MCF 10A (cell line): ENCODE measurements at regions not wholly inside any gene's neighbourhood (a gene's known extent, or its start where the extent isn't known, plus 50 kb on each side); places are given as distances from the start of the nearest gene placed in this dataset.

ENCODE experiments used
- BruUV-seq: library from RNA; stranded (reverse); fragments of 400-500 nt; replicated peaks from 2 replicates; lab custom pipeline; 2021; lab: Mats Ljungman, UMichigan
- CTCF ChIA-PET: fragments of 300-600 bp; sonication (Branson Sonifier 250); formaldehyde crosslinking; extraction: SDS; loops from one replicate; lab custom pipeline; 2021; ENCODE audit warnings: antibody characterized with exemption, inconsistent platforms; lab: Yijun Ruan, JAX
- POLR2A ChIA-PET: fragments of 300-600, 350-650 bp; sonication (Branson Sonifier 250); formaldehyde crosslinking; extraction: SDS; loops from one replicate; lab custom pipeline; 2020; ENCODE audit warnings: antibody characterized with exemption, inconsistent platforms; lab: Yijun Ruan, JAX
- DNase-seq: peaks from one replicate; pipeline ENCODE4 v3.0.0-alpha.2; 2018; ENCODE audit not compliant: unreplicated experiment
- H3K27ac Mint-ChIP-seq: one replicate; pipeline ENCODE4 v1.8.0; 2022; ENCODE audit warnings: mild to moderate bottlenecking, low read depth, mixed read lengths; ENCODE audit not compliant: unreplicated experiment
- H3K27me3 Mint-ChIP-seq: one replicate; pipeline ENCODE4 v1.8.0; 2022; ENCODE audit warnings: mixed read lengths; ENCODE audit not compliant: insufficient read depth, unreplicated experiment
- H3K36me3 Mint-ChIP-seq: one replicate; pipeline ENCODE4 v1.8.0; 2022; ENCODE audit warnings: mild to moderate bottlenecking, moderate library complexity, mixed read lengths; ENCODE audit not compliant: insufficient read depth, unreplicated experiment
- H3K4me1 Mint-ChIP-seq: one replicate; pipeline ENCODE4 v1.8.0; 2022; ENCODE audit warnings: mixed read lengths; ENCODE audit not compliant: insufficient read depth, unreplicated experiment
- H3K4me3 Mint-ChIP-seq: one replicate; pipeline ENCODE4 v1.8.0; 2022; ENCODE audit warnings: mild to moderate bottlenecking, moderate library complexity, mixed read lengths; ENCODE audit not compliant: unreplicated experiment
- H3K9me3 Mint-ChIP-seq: one replicate; pipeline ENCODE4 v1.8.0; 2022; ENCODE audit warnings: mixed read lengths; ENCODE audit not compliant: unreplicated experiment
- intact Hi-C: fragments of 100-400 bp; cut with micrococcal nuclease; formaldehyde crosslinking; loops from 2 replicates; pipeline ENCODE4 v1.14.1; 2022
- TF ChIP-seq, protein P1 (sequence below): fragments of 200-600 bp; IDR thresholded peaks from one replicate; pipeline ENCODE4 v1.8.0; 2022; ENCODE audit warnings: antibody characterized with exemption, mild to moderate bottlenecking; ENCODE audit not compliant: unreplicated experiment

GRCh38 chr4:123477711-123478209, 81.2 kb downstream of the SPRY1 start:
- peak; percentile 19 for DNase-seq
- POLR2A ChIA-PET: no interaction called here
- Mint-ChIP-seq H3K27ac (no peak overlapping the region), H3K36me3 (peaks cover 8% of the 10 kb centered on the region), H3K9me3 (no peaks in the 10 kb centered on the region), H3K4me1 (peaks cover 22% of the 10 kb centered on the region), H3K27me3 (no peaks in the 10 kb centered on the region), H3K4me3 (no peak overlapping the region)
- BruUV-seq: no TSS peak
- CTCF ChIA-PET: no interaction called here
- TF ChIP-seq, protein P1, sequence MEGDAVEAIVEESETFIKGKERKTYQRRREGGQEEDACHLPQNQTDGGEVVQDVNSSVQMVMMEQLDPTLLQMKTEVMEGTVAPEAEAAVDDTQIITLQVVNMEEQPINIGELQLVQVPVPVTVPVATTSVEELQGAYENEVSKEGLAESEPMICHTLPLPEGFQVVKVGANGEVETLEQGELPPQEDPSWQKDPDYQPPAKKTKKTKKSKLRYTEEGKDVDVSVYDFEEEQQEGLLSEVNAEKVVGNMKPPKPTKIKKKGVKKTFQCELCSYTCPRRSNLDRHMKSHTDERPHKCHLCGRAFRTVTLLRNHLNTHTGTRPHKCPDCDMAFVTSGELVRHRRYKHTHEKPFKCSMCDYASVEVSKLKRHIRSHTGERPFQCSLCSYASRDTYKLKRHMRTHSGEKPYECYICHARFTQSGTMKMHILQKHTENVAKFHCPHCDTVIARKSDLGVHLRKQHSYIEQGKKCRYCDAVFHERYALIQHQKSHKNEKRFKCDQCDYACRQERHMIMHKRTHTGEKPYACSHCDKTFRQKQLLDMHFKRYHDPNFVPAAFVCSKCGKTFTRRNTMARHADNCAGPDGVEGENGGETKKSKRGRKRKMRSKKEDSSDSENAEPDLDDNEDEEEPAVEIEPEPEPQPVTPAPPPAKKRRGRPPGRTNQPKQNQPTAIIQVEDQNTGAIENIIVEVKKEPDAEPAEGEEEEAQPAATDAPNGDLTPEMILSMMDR: no peak
- intact Hi-C loops: no loop called here

GRCh38 chr4:123478859-123479345, 82.3 kb downstream of the SPRY1 start:
- H3K4me3 Mint-ChIP-seq: no peak overlapping the region
- DNase-seq: peak; percentile 53
- no peak overlapping the region for H3K27ac Mint-ChIP-seq
- H3K27me3 Mint-ChIP-seq: no peaks in the 10 kb centered on the region
- TF ChIP-seq, protein P1: no peak
- peaks cover 22% of the 10 kb centered on the region for H3K4me1 Mint-ChIP-seq
- no TSS peak for BruUV-seq
- intact Hi-C loops: no loop called here
- ChIA-PET CTCF (interaction anchor here (1.1 to 1.3 kb wide), 2 partner anchors 65 to 88 kb away, joined by 3 to 4 read pairs; no protein-coding TSS in a partner anchor), POLR2A (interaction anchor here (0.6 to 0.9 kb wide), 2 partner anchors 9 to 74 kb away, joined by 3 to 4 read pairs; no protein-coding TSS in a partner anchor)
- peaks cover 8% of the 10 kb centered on the region for H3K36me3 Mint-ChIP-seq
- H3K9me3 Mint-ChIP-seq: no peaks in the 10 kb centered on the region

DNA sequence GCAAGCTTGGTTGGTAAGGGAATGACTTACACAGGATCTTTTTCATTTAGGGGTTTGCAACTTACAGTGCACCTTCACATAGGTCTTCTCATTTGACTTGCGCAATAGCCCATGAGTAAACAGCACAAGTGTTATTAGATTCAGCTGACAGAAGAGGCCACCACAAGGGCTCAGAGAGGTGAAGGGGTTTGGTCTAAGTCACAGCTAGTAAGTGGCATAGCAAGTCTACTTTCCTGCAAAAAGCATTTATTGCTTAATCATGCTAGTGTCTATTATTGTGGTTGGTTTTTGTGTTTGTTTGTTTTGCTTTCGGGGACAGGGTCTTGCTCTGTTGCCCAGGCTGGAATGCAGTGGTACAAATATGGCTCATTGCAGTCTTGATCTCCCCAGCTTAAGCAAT, 83.3 kb downstream of the SPRY1 start:
- POLR2A ChIA-PET: interaction anchor here (0.6 to 1.1 kb wide), 5 partner anchors 8 to 206 kb away, joined by 3 to 4 read pairs (median 3); partner anchors contain the start of gene SPRY1
- CTCF ChIA-PET: interaction anchor here (1.3 kb wide), 1 partner anchor 64 kb away, joined by 3 read pairs; no protein-coding TSS in a partner anchor
- Mint-ChIP-seq H3K9me3 (no peaks in the 10 kb centered on the region), H3K4me1 (peaks cover 22% of the 10 kb centered on the region), H3K27me3 (no peaks in the 10 kb centered on the region), H3K36me3 (peaks cover 8% of the 10 kb centered on the region), H3K27ac (no peak overlapping the region), H3K4me3 (no peak overlapping the region)
- intact Hi-C loops: no loop called here
- TF ChIP-seq, protein P1: no peak
- BruUV-seq: no TSS peak
- DNase-seq: peak; percentile 42

DNA sequence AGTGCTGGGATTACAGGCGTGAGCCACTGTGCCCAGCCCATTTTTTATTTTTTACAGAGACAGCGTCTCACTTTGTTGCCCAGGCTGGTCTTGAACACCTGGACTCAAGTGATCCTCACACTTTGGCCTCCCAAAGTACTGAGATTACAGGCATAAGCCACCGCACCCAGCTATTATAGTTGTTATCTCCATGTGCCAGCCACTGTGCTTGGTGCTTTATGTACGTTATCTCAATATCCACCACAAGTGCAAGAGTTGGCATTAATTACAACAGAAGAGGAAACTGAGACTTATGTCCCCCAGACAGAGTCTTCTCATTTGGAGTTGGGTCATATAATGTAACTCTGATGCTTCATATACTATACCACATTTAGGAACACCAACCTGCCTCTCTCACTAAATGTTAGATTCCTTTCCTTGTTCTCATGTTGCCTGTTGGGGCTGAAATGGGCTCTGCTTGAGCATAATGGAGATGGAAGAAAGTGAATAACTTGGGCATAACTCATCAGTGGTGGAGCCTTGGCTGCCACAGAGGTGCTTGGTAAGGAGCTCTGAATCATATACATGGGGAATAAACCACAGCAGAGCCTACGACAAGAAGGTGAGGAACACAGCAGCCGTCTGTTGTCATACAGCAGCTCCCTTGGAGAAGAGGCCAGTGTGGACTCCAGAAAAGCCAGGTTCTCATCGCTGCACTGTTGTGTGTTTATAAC, 84.3 kb downstream of the SPRY1 start:
- peaks cover 22% of the 10 kb centered on the region for H3K4me1 Mint-ChIP-seq
- DNase-seq: peak; percentile 27
- ChIA-PET CTCF (interaction anchor here (0.6 to 0.8 kb wide), 2 partner anchors 131 to 505 kb away, joined by 3 read pairs; no protein-coding TSS in a partner anchor), POLR2A (no interaction called here)
- no peaks in the 10 kb centered on the region for H3K27me3 Mint-ChIP-seq
- no TSS peak for BruUV-seq
- TF ChIP-seq, protein P1: no peak
- peaks cover 8% of the 10 kb centered on the region for H3K36me3 Mint-ChIP-seq
- no peak overlapping the region for H3K27ac Mint-ChIP-seq
- H3K9me3 Mint-ChIP-seq: no peaks in the 10 kb centered on the region
- no peak overlapping the region for H3K4me3 Mint-ChIP-seq
- intact Hi-C loops: no loop called here
